ENCODE measurements at regions not wholly inside any gene's neighbourhood (a gene's known extent, or its start where the extent isn't known, plus 50 kb on each side); places are given as distances from the start of the nearest gene placed in this dataset.

- no peaks in the 10 kb centered on the region for H3K4me1 ChIP-seq (ENCODE audit: insufficient read depth, low read length)
- ChIA-PET POLR2A (ENCODE audit: unreplicated experiment) (no interaction called here), CTCF (no interaction called here)
- no peak overlapping the region for H2AFZ ChIP-seq (ENCODE audit: low read length)
- H3K27ac ChIP-seq (ENCODE audit: low read length) = no peak overlapping the region
- no peak for DNase-seq
- ATAC-seq = no peak
- no peak overlapping the region for H3K4me3 ChIP-seq (ENCODE audit: low read length)
- no peak for TF ChIP-seq CTCF (conservative IDR thresholded peaks at IDR 0.05; ENCODE audit: low read depth, low read length)
- no peak for TF ChIP-seq EZH2 (IDR thresholded peaks at IDR 0.05; ENCODE audit: low read length, unreplicated experiment)
- TF ChIP-seq EZH2phosphoT487 (IDR thresholded peaks at IDR 0.05; ENCODE audit: borderline replicate concordance, low read length) = no peak
- H3K9me3 ChIP-seq (ENCODE audit: low read length) = no peaks in the 10 kb centered on the region
- intact Hi-C loops (cut with micrococcal nuclease) = no loop called here
- no peaks in the 10 kb centered on the region for H3K36me3 ChIP-seq (ENCODE audit: low read depth, low read length)
- BruUV-seq (replicated peaks) = no TSS peak
- H3K9me2 ChIP-seq (replicated peaks; ENCODE audit: low read length) = no peaks in the 10 kb centered on the region
- H3K4me2 ChIP-seq (ENCODE audit: low read length) = no peak overlapping the region
- H3K27me3 ChIP-seq (ENCODE audit: low read length) = no peaks in the 10 kb centered on the region
- H3F3A ChIP-seq (ENCODE audit: low read length, unreplicated experiment) = no peaks in the 10 kb centered on the region
- no peak overlapping the region for H3K9ac ChIP-seq (ENCODE audit: low read length)
- H4K20me1 ChIP-seq (ENCODE audit: low read length) = no peaks in the 10 kb centered on the region
- no peaks in the 10 kb centered on the region for H3K79me2 ChIP-seq (ENCODE audit: low read length)
Measured at GRCh38 chr2:140067661-140068060, 1287.5 kb upstream of the NXPH2 start.

DNA sequence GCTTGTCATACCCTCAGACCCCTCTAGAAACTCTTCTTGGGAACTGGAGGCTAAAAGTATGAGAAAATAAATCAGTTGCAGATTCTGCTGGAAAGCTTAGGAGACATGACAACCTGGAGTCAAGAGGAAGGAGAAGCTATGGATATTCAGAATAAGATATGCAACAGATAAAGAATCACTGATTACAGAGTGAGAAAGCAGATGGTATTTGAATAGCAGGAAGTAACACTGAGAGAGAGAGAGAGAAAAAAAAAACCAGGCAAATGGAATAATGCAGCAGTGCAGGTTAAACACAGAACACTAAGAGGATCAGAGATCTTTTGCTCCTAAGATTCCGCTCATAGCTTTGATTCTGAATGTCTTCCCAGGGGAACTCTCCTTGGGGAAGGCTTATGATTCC lies 1284.1 kb upstream of the NXPH2 start:
- intact Hi-C loops (cut with micrococcal nuclease) = no loop called here
- TF ChIP-seq EZH2 (IDR thresholded peaks at IDR 0.05; ENCODE audit: low read length, unreplicated experiment) (no peak), EZH2phosphoT487 (IDR thresholded peaks at IDR 0.05; ENCODE audit: borderline replicate concordance, low read length) (no peak), CTCF (conservative IDR thresholded peaks at IDR 0.05; ENCODE audit: low read depth, low read length) (no peak)
- Histone ChIP-seq H3K27ac (ENCODE audit: low read length) (no peak overlapping the region), H3K79me2 (ENCODE audit: low read length) (no peaks in the 10 kb centered on the region), H3K4me1 (ENCODE audit: insufficient read depth, low read length) (no peaks in the 10 kb centered on the region), H3K4me2 (ENCODE audit: low read length) (no peak overlapping the region), H3F3A (ENCODE audit: low read length, unreplicated experiment) (no peaks in the 10 kb centered on the region), H3K4me3 (ENCODE audit: low read length) (no peak overlapping the region), H4K20me1 (ENCODE audit: low read length) (no peaks in the 10 kb centered on the region), H3K36me3 (ENCODE audit: low read depth, low read length) (no peaks in the 10 kb centered on the region), H3K9ac (ENCODE audit: low read length) (no peak overlapping the region), H2AFZ (ENCODE audit: low read length) (no peak overlapping the region), H3K27me3 (ENCODE audit: low read length) (no peaks in the 10 kb centered on the region), H3K9me3 (ENCODE audit: low read length) (no peaks in the 10 kb centered on the region), H3K9me2 (replicated peaks; ENCODE audit: low read length) (no peaks in the 10 kb centered on the region)
- BruUV-seq (replicated peaks) = no TSS peak
- DNase-seq (no peak), ATAC-seq (no peak)
- ChIA-PET CTCF (no interaction called here), POLR2A (ENCODE audit: unreplicated experiment) (no interaction called here)

GRCh38 chr2:140063356-140063755 lies 1283.2 kb upstream of the NXPH2 start:
- Histone ChIP-seq H3K4me2 (ENCODE audit: low read length) (no peak overlapping the region), H3K9me2 (replicated peaks; ENCODE audit: low read length) (no peaks in the 10 kb centered on the region), H3K4me3 (ENCODE audit: low read length) (no peak overlapping the region), H3K9ac (ENCODE audit: low read length) (no peak overlapping the region), H4K20me1 (ENCODE audit: low read length) (no peaks in the 10 kb centered on the region), H3K27me3 (ENCODE audit: low read length) (no peaks in the 10 kb centered on the region), H3K9me3 (ENCODE audit: low read length) (no peaks in the 10 kb centered on the region), H3K4me1 (ENCODE audit: insufficient read depth, low read length) (no peaks in the 10 kb centered on the region), H3K79me2 (ENCODE audit: low read length) (no peaks in the 10 kb centered on the region), H3K27ac (ENCODE audit: low read length) (no peak overlapping the region), H3K36me3 (ENCODE audit: low read depth, low read length) (no peaks in the 10 kb centered on the region), H3F3A (ENCODE audit: low read length, unreplicated experiment) (no peaks in the 10 kb centered on the region), H2AFZ (ENCODE audit: low read length) (no peak overlapping the region)
- ChIA-PET CTCF (no interaction called here), POLR2A (ENCODE audit: unreplicated experiment) (interaction anchor here (0.6 kb wide), 1 partner anchor 1910 kb away, joined by 4 read pairs; no protein-coding TSS in a partner anchor)
- DNase-seq (no peak), ATAC-seq (no peak)
- no TSS peak for BruUV-seq (replicated peaks)
- intact Hi-C loops (cut with micrococcal nuclease) = no loop called here
- TF ChIP-seq EZH2phosphoT487 (IDR thresholded peaks at IDR 0.05; ENCODE audit: borderline replicate concordance, low read length) (no peak), CTCF (conservative IDR thresholded peaks at IDR 0.05; ENCODE audit: low read depth, low read length) (no peak), EZH2 (IDR thresholded peaks at IDR 0.05; ENCODE audit: low read length, unreplicated experiment) (no peak)
